HCT116 (cell line): ENCODE measurements at regions not wholly inside any gene's neighbourhood (a gene's known extent, or its start where the extent isn't known, plus 50 kb on each side); places are given as distances from the start of the nearest gene placed in this dataset.

Experiments used
- ATAC-seq: fragments of 200-7000 bp; cut with Tn5 transposase; 2 replicates; pipeline ENCODE4 v1.9.1; 2020; ENCODE audit warnings: mild to moderate bottlenecking, moderate library complexity
- BruUV-seq: library from RNA; stranded (reverse); fragments of 400-500 nt; replicated peaks from 2 replicates; lab custom pipeline; 2021; lab: Mats Ljungman, UMichigan
- CTCF ChIA-PET: fragments of 300-600 bp; sonication (Branson Sonifier 250); formaldehyde crosslinking; loops from one replicate; lab custom pipeline; 2021; ENCODE audit warnings: antibody characterized with exemption; lab: Charles Lee
- POLR2A ChIA-PET: fragments of 300-600, 350-600 bp; sonication (Branson Sonifier 250); formaldehyde crosslinking; loops from one replicate; lab custom pipeline; 2021; ENCODE audit warnings: antibody characterized with exemption; lab: Charles Lee
- RAD21 ChIA-PET, 2 experiments: fragments of 300-600 bp; sonication (Branson Sonifier 250); formaldehyde crosslinking; loops; one replicate each; lab custom pipeline; 2023; ENCODE audit warnings: low total read pairs in 2 of 2; ENCODE audit not compliant: uncharacterized antibody in 2 of 2, unreplicated experiment in 2 of 2, low non-redundant PET in 1 of 2; lab: Charles Lee
- DNase-seq: peaks from one replicate; pipeline ENCODE4 v3.0.0-alpha.2; 2010; ENCODE audit warnings: low read depth, low spot score
- H2AFZ ChIP-seq: fragments of 200-600 bp; shearing (Covaris generic), sonication (generic); 2 replicates; pipeline ENCODE4 v1.6.1; 2017; ENCODE audit warnings: low read depth, mixed run types, mixed read lengths, antibody characterized with exemption, low read length; ENCODE audit not compliant: poor library complexity, severe bottlenecking
- H3K27ac ChIP-seq: 2 replicates; pipeline ENCODE4 v1.5.1; 2012; ENCODE audit warnings: low read depth, low read length
- H3K27me3 ChIP-seq: fragments of 200-600 bp; sonication (generic); 2 replicates; pipeline ENCODE4 v1.6.1; 2016; ENCODE audit warnings: mixed run types, low read length, mixed read lengths; ENCODE audit not compliant: insufficient read depth
- H3K36me3 ChIP-seq, 2 experiments: fragments of 200-500 bp in 1 of 2; fragments of 200-600 bp in 1 of 2; sonication (Bioruptor generic) in 1 of 2; sonication (generic) in 1 of 2; 2 replicates each; pipeline versions ENCODE4 v1.5.1 to v1.6.1; 2014 to 2016; ENCODE audit warnings: low read length in 2 of 2, inconsistent platforms in 1 of 2, mixed read lengths in 1 of 2, mixed run types in 1 of 2; ENCODE audit not compliant: insufficient read depth in 2 of 2, control insufficient read depth in 1 of 2
- H3K4me1 ChIP-seq, 2 experiments: fragments of 200-600 bp in 1 of 2; sonication (generic) in 1 of 2; 2 replicates each; pipeline versions ENCODE4 v1.5.1 to v1.6.1; 2012 to 2017; ENCODE audit warnings: low read length in 2 of 2, inconsistent platforms in 1 of 2, mild to moderate bottlenecking in 1 of 2, mixed read lengths in 1 of 2, mixed run types in 1 of 2, moderate library complexity in 1 of 2; ENCODE audit not compliant: insufficient read depth in 2 of 2, control insufficient read depth in 1 of 2
- H3K4me2 ChIP-seq: fragments of 200-600 bp; sonication (generic); 2 replicates; pipeline ENCODE4 v1.6.1; 2017; ENCODE audit warnings: mixed run types, low read length, mixed read lengths
- H3K4me3 ChIP-seq, 2 experiments: fragments of 200-600 bp in 1 of 2; sonication (generic) in 1 of 2; replicated peaks in 1 of 2; 2 replicates each; pipeline ENCODE4 v1.5.1; 2011 to 2016; ENCODE audit warnings: low read length in 2 of 2, control low read depth in 1 of 2, low read depth in 1 of 2, mild to moderate bottlenecking in 1 of 2, mixed read lengths in 1 of 2, mixed run types in 1 of 2
- H3K79me2 ChIP-seq: fragments of 200-600 bp; sonication (generic); 2 replicates; pipeline ENCODE4 v1.6.1; 2017; ENCODE audit warnings: mild to moderate bottlenecking, mixed run types, low read length, moderate library complexity, mixed read lengths; ENCODE audit not compliant: insufficient read depth
- H3K9ac ChIP-seq: fragments of 200-600 bp; sonication (generic); 2 replicates; pipeline ENCODE4 v1.6.1; 2016; ENCODE audit warnings: low read length, mixed read lengths
- H3K9me2 ChIP-seq: fragments of 200-600 bp; sonication (generic), shearing (Covaris generic); 2 replicates; pipeline ENCODE4 v1.6.1; 2017; ENCODE audit warnings: mixed run types, mild to moderate bottlenecking, moderate library complexity; ENCODE audit not compliant: insufficient read depth
- H3K9me3 ChIP-seq, 2 experiments: fragments of 200-500 bp in 1 of 2; fragments of 200-600 bp in 1 of 2; sonication (Bioruptor generic) in 1 of 2; sonication (generic) in 1 of 2; 2 replicates each; pipeline ENCODE4 v1.6.1; 2014 to 2017; ENCODE audit warnings: low read length in 2 of 2, mixed read lengths in 2 of 2, inconsistent platforms in 1 of 2, low read depth in 1 of 2, mild to moderate bottlenecking in 1 of 2, mixed run types in 1 of 2, moderate library complexity in 1 of 2; ENCODE audit not compliant: control insufficient read depth in 1 of 2, insufficient read depth in 1 of 2
- H4K20me1 ChIP-seq: fragments of 200-600 bp; sonication (generic), shearing (Covaris generic); 2 replicates; pipeline ENCODE4 v1.6.1; 2017; ENCODE audit warnings: mixed run types, mild to moderate bottlenecking, moderate library complexity; ENCODE audit not compliant: insufficient read depth
- CBX3 ChIP-seq: IDR thresholded peaks from 2 replicates; pipeline ENCODE4 v1.6.1; 2012; ENCODE audit warnings: low read depth
- ELF1 ChIP-seq: IDR thresholded peaks from 2 replicates; pipeline ENCODE4 v1.6.1; 2012; ENCODE audit warnings: low read depth, borderline replicate concordance
- EZH2 ChIP-seq: fragments of 200-600 bp; sonication (generic); IDR thresholded peaks from 2 replicates; pipeline ENCODE4 v1.6.1; 2017; ENCODE audit warnings: antibody characterized with exemption, mixed run types
- EZH2phosphoT487 ChIP-seq: fragments of 200-600 bp; IDR thresholded peaks from 2 replicates; pipeline ENCODE4 v1.6.1; 2018; ENCODE audit warnings: antibody characterized with exemption, borderline replicate concordance
- FOSL1 ChIP-seq: IDR thresholded peaks from 2 replicates; pipeline ENCODE4 v1.6.1; 2012; ENCODE audit warnings: low read depth
- JUND ChIP-seq: IDR thresholded peaks from 2 replicates; pipeline ENCODE4 v1.6.1; 2012
- POLR2AphosphoS5 ChIP-seq: IDR thresholded peaks from 2 replicates; pipeline ENCODE4 v1.6.1; 2011; ENCODE audit warnings: mild to moderate bottlenecking, low read depth, low read length, moderate library complexity
- RAD21 ChIP-seq: IDR thresholded peaks from 2 replicates; pipeline ENCODE4 v1.6.1; 2012; ENCODE audit warnings: low read depth, mild to moderate bottlenecking
- SRF ChIP-seq: IDR thresholded peaks from 2 replicates; pipeline ENCODE4 v1.6.1; 2012; ENCODE audit warnings: low read depth
- ZFX ChIP-seq: fragments of 450-650 bp; IDR thresholded peaks from 2 replicates; pipeline ENCODE4 v1.6.1; 2017
- intact Hi-C: fragments of 100-400 bp; cut with micrococcal nuclease; formaldehyde crosslinking; loops from 2 replicates; pipeline ENCODE4 v1.10.0; 2022
- TF ChIP-seq, protein P1 (sequence below): IDR thresholded peaks from 2 replicates; pipeline ENCODE4 v1.6.1; 2012
- TF ChIP-seq, protein P2 (sequence below): IDR thresholded peaks from 2 replicates; pipeline ENCODE4 v1.6.1; 2012; ENCODE audit warnings: low read depth
- TF ChIP-seq, protein P3 (sequence below): IDR thresholded peaks from 2 replicates; pipeline ENCODE4 v1.6.1; 2012

DNA sequence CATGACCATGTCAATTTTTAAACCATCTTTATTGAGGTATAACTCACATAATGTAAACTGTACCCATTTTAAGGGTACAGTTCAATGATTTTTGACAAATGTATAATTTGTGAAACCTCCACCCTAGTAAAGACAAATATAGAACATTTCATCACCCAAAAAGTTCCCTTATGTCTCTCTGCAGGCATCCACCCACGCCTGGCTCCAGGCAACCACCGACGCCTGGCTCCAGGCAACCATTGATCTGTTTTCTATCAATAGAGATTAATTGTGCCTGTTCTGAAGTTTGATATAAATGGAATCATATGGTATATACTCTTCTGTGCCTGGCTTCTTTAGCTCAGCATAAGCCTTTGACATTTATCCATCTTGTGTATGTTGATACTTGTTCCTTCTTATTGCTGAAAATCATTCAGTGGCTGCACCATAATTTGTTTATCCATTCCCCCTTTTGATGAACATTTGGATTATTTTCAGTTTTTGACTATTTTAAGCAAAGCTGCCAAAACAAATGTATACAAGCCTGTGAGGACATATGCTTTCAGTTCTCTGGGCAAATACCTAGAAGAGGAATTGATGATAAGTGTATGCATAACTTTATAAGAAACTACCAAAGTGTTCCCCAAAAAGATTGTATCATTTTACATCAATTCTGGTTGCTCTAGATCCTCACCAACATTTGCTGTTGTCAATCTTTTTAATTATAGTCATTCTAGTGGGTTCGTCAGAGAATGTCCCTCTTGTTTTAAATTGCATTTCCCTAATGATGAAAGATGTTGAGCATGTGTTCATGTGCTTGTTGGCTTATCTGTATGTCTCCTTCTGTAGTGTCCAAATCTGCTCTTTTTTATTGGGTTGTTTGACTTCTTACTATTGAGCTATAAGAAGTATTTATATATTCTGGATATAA lies 55.7 kb upstream of the HECTD2 start:
- no peak overlapping the region for H3K27ac ChIP-seq
- RAD21 ChIA-PET = no interaction called here
- no peaks in the 10 kb centered on the region for H4K20me1 ChIP-seq
- no peaks in the 10 kb centered on the region; the same call in 1 of the 2 replicates for H3K9me2 ChIP-seq
- no peak for DNase-seq
- BruUV-seq = no TSS peak
- H3K36me3 ChIP-seq = no peaks in the 10 kb centered on the region
- H2AFZ ChIP-seq = no peak overlapping the region
- H3K4me3 ChIP-seq = no peak overlapping the region
- intact Hi-C loops = no loop called here
- POLR2A ChIA-PET = no interaction called here
- no peaks in the 10 kb centered on the region for H3K79me2 ChIP-seq
- H3K27me3 ChIP-seq = no peaks in the 10 kb centered on the region
- TF ChIP-seq, protein P1, sequence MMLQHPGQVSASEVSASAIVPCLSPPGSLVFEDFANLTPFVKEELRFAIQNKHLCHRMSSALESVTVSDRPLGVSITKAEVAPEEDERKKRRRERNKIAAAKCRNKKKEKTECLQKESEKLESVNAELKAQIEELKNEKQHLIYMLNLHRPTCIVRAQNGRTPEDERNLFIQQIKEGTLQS = no peak
- TF ChIP-seq RAD21 = no peak
- TF ChIP-seq, protein P2, sequence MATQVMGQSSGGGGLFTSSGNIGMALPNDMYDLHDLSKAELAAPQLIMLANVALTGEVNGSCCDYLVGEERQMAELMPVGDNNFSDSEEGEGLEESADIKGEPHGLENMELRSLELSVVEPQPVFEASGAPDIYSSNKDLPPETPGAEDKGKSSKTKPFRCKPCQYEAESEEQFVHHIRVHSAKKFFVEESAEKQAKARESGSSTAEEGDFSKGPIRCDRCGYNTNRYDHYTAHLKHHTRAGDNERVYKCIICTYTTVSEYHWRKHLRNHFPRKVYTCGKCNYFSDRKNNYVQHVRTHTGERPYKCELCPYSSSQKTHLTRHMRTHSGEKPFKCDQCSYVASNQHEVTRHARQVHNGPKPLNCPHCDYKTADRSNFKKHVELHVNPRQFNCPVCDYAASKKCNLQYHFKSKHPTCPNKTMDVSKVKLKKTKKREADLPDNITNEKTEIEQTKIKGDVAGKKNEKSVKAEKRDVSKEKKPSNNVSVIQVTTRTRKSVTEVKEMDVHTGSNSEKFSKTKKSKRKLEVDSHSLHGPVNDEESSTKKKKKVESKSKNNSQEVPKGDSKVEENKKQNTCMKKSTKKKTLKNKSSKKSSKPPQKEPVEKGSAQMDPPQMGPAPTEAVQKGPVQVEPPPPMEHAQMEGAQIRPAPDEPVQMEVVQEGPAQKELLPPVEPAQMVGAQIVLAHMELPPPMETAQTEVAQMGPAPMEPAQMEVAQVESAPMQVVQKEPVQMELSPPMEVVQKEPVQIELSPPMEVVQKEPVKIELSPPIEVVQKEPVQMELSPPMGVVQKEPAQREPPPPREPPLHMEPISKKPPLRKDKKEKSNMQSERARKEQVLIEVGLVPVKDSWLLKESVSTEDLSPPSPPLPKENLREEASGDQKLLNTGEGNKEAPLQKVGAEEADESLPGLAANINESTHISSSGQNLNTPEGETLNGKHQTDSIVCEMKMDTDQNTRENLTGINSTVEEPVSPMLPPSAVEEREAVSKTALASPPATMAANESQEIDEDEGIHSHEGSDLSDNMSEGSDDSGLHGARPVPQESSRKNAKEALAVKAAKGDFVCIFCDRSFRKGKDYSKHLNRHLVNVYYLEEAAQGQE = no peak
- TF ChIP-seq, protein P3, sequence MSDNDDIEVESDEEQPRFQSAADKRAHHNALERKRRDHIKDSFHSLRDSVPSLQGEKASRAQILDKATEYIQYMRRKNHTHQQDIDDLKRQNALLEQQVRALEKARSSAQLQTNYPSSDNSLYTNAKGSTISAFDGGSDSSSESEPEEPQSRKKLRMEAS = no peak
- TF ChIP-seq EZH2phosphoT487 = no peak
- TF ChIP-seq POLR2AphosphoS5 = no peak
- no peak for TF ChIP-seq ELF1
- TF ChIP-seq ZFX = no peak
- no peak for TF ChIP-seq FOSL1
- TF ChIP-seq EZH2 = no peak
- no peak for TF ChIP-seq SRF
- no peak for TF ChIP-seq CBX3
- TF ChIP-seq JUND = no peak
- H3K4me2 ChIP-seq = no peak overlapping the region
- no peaks in the 10 kb centered on the region for H3K4me1 ChIP-seq
- no peak overlapping the region for H3K9ac ChIP-seq
- H3K9me3 ChIP-seq = no peaks in the 10 kb centered on the region
- CTCF ChIA-PET = interaction anchor here (0.8 kb wide), 1 partner anchor 15 kb away, joined by 3 read pairs; no protein-coding TSS in a partner anchor
- ATAC-seq = no peak
